Adrenal gland (tissue), 9 donors: ENCODE measurements at regions not wholly inside any gene's neighbourhood (a gene's known extent, or its start where the extent isn't known, plus 50 kb on each side); places are given as distances from the start of the nearest gene placed in this dataset.

ENCODE experiments used
- DNase-seq, 7 donors: peaks; one replicate each; pipeline ENCODE4 v3.0.0-alpha.2; 2019 to 2020
- H3K27ac ChIP-seq, 5 donors: fragments of 200-600 bp; sonication (generic) in 4 of 5; 1 replicate in 3 of 5; 2 replicates in 2 of 5; pipeline versions ENCODE4 v1.5.1 to v1.8.0; 2016 to 2020; ENCODE audit warnings: mild to moderate bottlenecking in 1 of 5
- H3K27me3 ChIP-seq: fragments of 200-600 bp; 2 replicates; pipeline ENCODE4 v1.8.0; 2021
- H3K36me3 ChIP-seq, 2 donors: fragments of 200-600 bp; replicated peaks in 1 of 2; 1 replicate in 1 of 2; 2 replicates in 1 of 2; pipeline versions ENCODE4 v1.5.1 to v1.8.0; 2018 to 2022
- H3K4me1 ChIP-seq, 2 donors: fragments of 200-600 bp; replicated peaks in 1 of 2; 1 replicate in 1 of 2; 2 replicates in 1 of 2; pipeline versions ENCODE4 v1.5.1 to v1.8.0; 2018 to 2021
- H3K4me3 ChIP-seq, 4 donors: fragments of 200-600 bp; sonication (generic) in 3 of 4; one replicate each; pipeline ENCODE4 v1.5.1; 2016 to 2018
- H3K9me3 ChIP-seq, 3 donors: fragments of 200-600 bp; sonication (generic) in 1 of 3; replicated peaks in 1 of 3; 1 replicate in 2 of 3; 2 replicates in 1 of 3; pipeline versions ENCODE4 v1.5.1 to v1.8.0; 2016 to 2021
- CTCF ChIP-seq, 6 experiments: fragments of 450-650 bp in 4 of 6; fragments of 200-600 bp in 2 of 6; sonication (generic) in 1 of 6; IDR thresholded peaks; 1 replicate in 5 of 6; 2 replicates in 1 of 6; pipeline versions ENCODE4 v1.5.1 to v1.8.0; 2016 to 2021; ENCODE audit warnings: antibody characterized with exemption in 6 of 6, mild to moderate bottlenecking in 2 of 6, moderate library complexity in 1 of 6
- POLR2A ChIP-seq, 2 donors: fragments of 450-650 bp; IDR thresholded peaks; one replicate each; pipeline ENCODE4 v1.6.1; 2017; ENCODE audit warnings: antibody characterized with exemption in 2 of 2, mild to moderate bottlenecking in 2 of 2, moderate library complexity in 1 of 2
- WGBS, 4 donors: extraction: QIAGEN DNeasy Blood & Tissue Kit in 2 of 4; methylation state at CpG; one replicate each; pipeline versions ENCODE4 v1.1.5 to v1.1.7; 2013 to 2017; 5-methylcytosine and 5-hydroxymethylcytosine counted together
- intact Hi-C, 2 donors: fragments of 100-400 bp; cut with DNase I; formaldehyde crosslinking; loops; one replicate each; pipeline versions ENCODE4 v1.14.1 to v1.15.0; 2022 to 2023
- donor health status: healthy with polysubstance abuse.
- donor health status: Bipolar disorder and iron deficiency.
- donor health status: DM: yes; HTN: yes; CAD: no.
- donor health status: DM: no; HTN: no; CAD: no.
- donor health status: DM: no; HTN: no; CAD: no.

- intact Hi-C loops: no loop called here
- no peak overlapping the region for H3K4me3 ChIP-seq
- no peaks in the 10 kb centered on the region for H3K4me1 ChIP-seq
- no peak for TF ChIP-seq CTCF (IDR thresholded peaks at IDR 0.05)
- TF ChIP-seq POLR2A (IDR thresholded peaks at IDR 0.05): no peak
- WGBS, 4 donors: 86 to 92% (median 88%) methylated on average over 3 of the region's 3 CpGs
- DNase-seq: no peak
- H3K27me3 ChIP-seq: no peaks in the 10 kb centered on the region
- H3K27ac ChIP-seq: no peak overlapping the region
- no peaks in the 10 kb centered on the region for H3K36me3 ChIP-seq
- H3K9me3 ChIP-seq: no peaks in the 10 kb centered on the region
These were observed 293.3 kb downstream of the METTL15 start for GRCh38 chr11:28401446-28401845.

GRCh38 chr11:28400331-28401100, 292.3 kb downstream of the METTL15 start:
- intact Hi-C loops: no loop called here
- no peak overlapping the region for H3K27ac ChIP-seq
- WGBS, 4 donors: 76 to 81% (median 78%) methylated on average over 4 of the region's 4 CpGs

GRCh38 chr11:28393348-28393747, 285.2 kb downstream of the METTL15 start:
- intact Hi-C loops: no loop called here
- no peak overlapping the region for H3K27ac ChIP-seq
- no peak overlapping the region for H3K4me3 ChIP-seq
- WGBS, 4 donors: 77 to 85% (median 83%) methylated on average over 5 of the region's 5 CpGs
- H3K4me1 ChIP-seq: no peaks in the 10 kb centered on the region
- H3K36me3 ChIP-seq: no peaks in the 10 kb centered on the region
- H3K27me3 ChIP-seq: no peaks in the 10 kb centered on the region
- no peaks in the 10 kb centered on the region for H3K9me3 ChIP-seq
- no peak for DNase-seq
- TF ChIP-seq CTCF (IDR thresholded peaks at IDR 0.05): no peak
- TF ChIP-seq POLR2A (IDR thresholded peaks at IDR 0.05): no peak

More at GRCh38 chr11:28400331-28401100, 292.3 kb downstream of the METTL15 start:
- TF ChIP-seq POLR2A (IDR thresholded peaks at IDR 0.05): no peak
- no peak for TF ChIP-seq CTCF (IDR thresholded peaks at IDR 0.05)
- no peaks in the 10 kb centered on the region for H3K27me3 ChIP-seq
- no peaks in the 10 kb centered on the region for H3K4me1 ChIP-seq
- DNase-seq: no peak
- H3K9me3 ChIP-seq: no peaks in the 10 kb centered on the region
- no peaks in the 10 kb centered on the region for H3K36me3 ChIP-seq
- no peak overlapping the region for H3K4me3 ChIP-seq

- 88 to 98% (median 92%) methylated on average over 4 of the region's 4 CpGs for WGBS, 4 donors
- intact Hi-C loops: no loop called here
- TF ChIP-seq POLR2A (IDR thresholded peaks at IDR 0.05): no peak
- TF ChIP-seq CTCF (IDR thresholded peaks at IDR 0.05): no peak
- no peak overlapping the region for H3K27ac ChIP-seq
- H3K4me1 ChIP-seq: no peaks in the 10 kb centered on the region
- no peaks in the 10 kb centered on the region for H3K36me3 ChIP-seq
- DNase-seq: no peak
- no peaks in the 10 kb centered on the region for H3K9me3 ChIP-seq
- H3K27me3 ChIP-seq: no peaks in the 10 kb centered on the region
- H3K4me3 ChIP-seq: no peak overlapping the region
These were observed 276.2 kb downstream of the METTL15 start for GRCh38 chr11:28384418-28384817.
